ENCODE measurements at regions not wholly inside any gene's neighbourhood (a gene's known extent, or its start where the extent isn't known, plus 50 kb on each side); places are given as distances from the start of the nearest gene placed in this dataset.

- Histone ChIP-seq H3K27me3 (no peaks in the 10 kb centered on the region), H3K4me3 (peak overlapping the region in 4 of 10 donors; percentile 15 to 30 (median 24)), H3K36me3 (no peaks in the 10 kb centered on the region), H3K9me3 (no peaks in the 10 kb centered on the region), H3K4me1 (peaks cover 0 to 37% (median 20%) of the 10 kb centered on the region in 9 donors), H3K27ac (peak overlapping the region; percentile 28 to 80 (median 65))
- ATAC-seq (peak; percentile 45 to 86 (median 71)), DNase-seq (peak in 1 of 2 donors; percentile 42)
- intact Hi-C loops (cut with DNase I), result loop anchor here in 5 of 10 donors (5.0 to 10.0 kb wide), 6 partner anchors 85 to 525 kb away; partner anchors contain the start of gene SPRY1 (in 2 of the 5)
- no peak for TF ChIP-seq CTCF (IDR thresholded peaks at IDR 0.05)
- 46 to 51% methylated on average over 11 of the region's 11 CpGs for WGBS, 2 donors
Observed at GRCh38 chr4:123649645-123650391, 253.2 kb downstream of the SPRY1 start.

- H3K36me3 ChIP-seq, result no peaks in the 10 kb centered on the region
- WGBS, 2 donors, result 46 to 54% methylated on average over 2 of the region's 2 CpGs
- peak overlapping the region in 2 of 10 donors; percentile 8 to 26 for H3K4me3 ChIP-seq
- peaks cover 0 to 1% (median 0%) of the 10 kb centered on the region in 11 donors for H3K9me3 ChIP-seq
- H3K27ac ChIP-seq, result peak overlapping the region in 8 of 10 donors; percentile 22 to 80 (median 56)
- ATAC-seq (peak in 3 of 8 donors; percentile 34 to 48 (median 38)), DNase-seq (no peak)
- intact Hi-C loops (cut with DNase I), result loop anchor here in 5 of 10 donors (5.0 to 10.0 kb wide), 6 partner anchors 86 to 526 kb away; partner anchors contain the start of gene SPRY1 (in 2 of the 5)
- peaks cover 0 to 37% (median 20%) of the 10 kb centered on the region in 9 donors for H3K4me1 ChIP-seq
- no peak for TF ChIP-seq CTCF (IDR thresholded peaks at IDR 0.05)
- H3K27me3 ChIP-seq, result no peaks in the 10 kb centered on the region
Observed at GRCh38 chr4:123651066-123651465, 254.5 kb downstream of the SPRY1 start.

GRCh38 chr4:123651536-123652180, 255.1 kb downstream of the SPRY1 start:
- H3K4me3 ChIP-seq, result peak overlapping the region in 1 of 10 donors; percentile 8
- peaks cover 0 to 37% (median 20%) of the 10 kb centered on the region in 9 donors for H3K4me1 ChIP-seq
- H3K27ac ChIP-seq, result peak overlapping the region in 9 of 10 donors; percentile 22 to 80 (median 46)
- TF ChIP-seq CTCF (IDR thresholded peaks at IDR 0.05), result no peak
- intact Hi-C loops (cut with DNase I), result loop anchor here in 5 of 10 donors (5.0 to 10.0 kb wide), 6 partner anchors 87 to 527 kb away; partner anchors contain the start of gene SPRY1 (in 2 of the 5)
- DNase-seq, result no peak
- ATAC-seq, result no peak
- H3K9me3 ChIP-seq, result peaks cover 0 to 7% (median 0%) of the 10 kb centered on the region in 11 donors
- no peaks in the 10 kb centered on the region for H3K36me3 ChIP-seq
- WGBS, 2 donors, result 73 to 81% methylated on average over 1 of the region's 1 CpG
- H3K27me3 ChIP-seq, result no peaks in the 10 kb centered on the region

- 66 to 73% methylated on average over 1 of the region's 1 CpG for WGBS, 2 donors
- Histone ChIP-seq H3K4me1 (peaks cover 0 to 37% (median 20%) of the 10 kb centered on the region in 9 donors), H3K27me3 (no peaks in the 10 kb centered on the region), H3K9me3 (peaks cover 0 to 9% (median 0%) of the 10 kb centered on the region in 11 donors), H3K27ac (peak overlapping the region in 7 of 10 donors; percentile 23 to 80 (median 65)), H3K4me3 (no peak overlapping the region), H3K36me3 (no peaks in the 10 kb centered on the region)
- ATAC-seq (peak in 4 of 8 donors; percentile 35 to 48 (median 42)), DNase-seq (no peak)
- intact Hi-C loops (cut with DNase I), result loop anchor here in 5 of 10 donors (5.0 to 10.0 kb wide), 6 partner anchors 88 to 528 kb away; partner anchors contain the start of gene SPRY1 (in 2 of the 5)
- no peak for TF ChIP-seq CTCF (IDR thresholded peaks at IDR 0.05)
Observed at GRCh38 chr4:123652476-123652875, 255.9 kb downstream of the SPRY1 start.
